Activated CD4-positive, alpha-beta T cell treated with anti-CD3 and anti-CD28 coated beads, Interleukin-2, Interleukin-6, amounts not matched to agents 100 ng/mL and 50 ng/mL, durations not matched to agents 16 hours and 8 hours (primary cell): ENCODE measurements at regions not wholly inside any gene's neighbourhood (a gene's known extent, or its start where the extent isn't known, plus 50 kb on each side); places are given as distances from the start of the nearest gene placed in this dataset.
"Not testable (repeated sequence)": the region's sequence is repeated elsewhere in the genome, so short reads cannot be mapped to it uniquely, and the experiment has no call there.

Source experiments
- DNase-seq: peaks from one replicate; pipeline ENCODE4 v3.0.0-alpha.2; 2020

GRCh38 chr1:4121834-4122512, 221.9 kb upstream of the C1orf174 start:
- DNase-seq: no peak

GRCh38 chr1:4122513-4123160, 222.6 kb upstream of the C1orf174 start:
- DNase-seq: no peak

- no peak for DNase-seq
Observed at GRCh38 chr1:4124631-4125145, 224.6 kb upstream of the C1orf174 start.

GRCh38 chr1:4126251-4126650, 226.2 kb upstream of the C1orf174 start:
- DNase-seq: no peak

- DNase-seq: no peak
Observed at GRCh38 chr1:4126731-4127591, 226.9 kb upstream of the C1orf174 start.

- no peak for DNase-seq
Observed at GRCh38 chr1:4127592-4128140, 227.6 kb upstream of the C1orf174 start.

- DNase-seq: no peak
Observed at GRCh38 chr1:4128616-4129015, 228.5 kb upstream of the C1orf174 start.

GRCh38 chr1:4129693-4130092, 229.6 kb upstream of the C1orf174 start:
- no peak for DNase-seq

- no peak for DNase-seq
Observed at GRCh38 chr1:4130096-4130495, 230.0 kb upstream of the C1orf174 start.

GRCh38 chr1:4131734-4132133, 231.7 kb upstream of the C1orf174 start:
- no peak for DNase-seq

GRCh38 chr1:4132352-4133296, 232.6 kb upstream of the C1orf174 start:
- DNase-seq: no peak

GRCh38 chr1:4133297-4133938, 233.3 kb upstream of the C1orf174 start:
- no peak for DNase-seq

GRCh38 chr1:4133939-4134321, 233.9 kb upstream of the C1orf174 start:
- DNase-seq: no peak

- not testable (repeated sequence) for DNase-seq
Observed at GRCh38 chr1:4135853-4136252, 235.8 kb upstream of the C1orf174 start.

- DNase-seq: no peak
Observed at GRCh38 chr1:4137621-4138415, 237.7 kb upstream of the C1orf174 start.

- no peak for DNase-seq
Observed at GRCh38 chr1:4139646-4140045, 239.6 kb upstream of the C1orf174 start.

- no peak for DNase-seq
Observed at GRCh38 chr1:4140241-4140640, 240.2 kb upstream of the C1orf174 start.

- DNase-seq: no peak
Observed at GRCh38 chr1:4140821-4141220, 240.7 kb upstream of the C1orf174 start.

- DNase-seq: no peak
Observed at GRCh38 chr1:4144349-4144971, 244.4 kb upstream of the C1orf174 start.

- DNase-seq: no peak
Observed at GRCh38 chr1:4146101-4146500, 246.0 kb upstream of the C1orf174 start.
